ENCODE measurements at regions not wholly inside any gene's neighbourhood (a gene's known extent, or its start where the extent isn't known, plus 50 kb on each side); places are given as distances from the start of the nearest gene placed in this dataset.

DNA sequence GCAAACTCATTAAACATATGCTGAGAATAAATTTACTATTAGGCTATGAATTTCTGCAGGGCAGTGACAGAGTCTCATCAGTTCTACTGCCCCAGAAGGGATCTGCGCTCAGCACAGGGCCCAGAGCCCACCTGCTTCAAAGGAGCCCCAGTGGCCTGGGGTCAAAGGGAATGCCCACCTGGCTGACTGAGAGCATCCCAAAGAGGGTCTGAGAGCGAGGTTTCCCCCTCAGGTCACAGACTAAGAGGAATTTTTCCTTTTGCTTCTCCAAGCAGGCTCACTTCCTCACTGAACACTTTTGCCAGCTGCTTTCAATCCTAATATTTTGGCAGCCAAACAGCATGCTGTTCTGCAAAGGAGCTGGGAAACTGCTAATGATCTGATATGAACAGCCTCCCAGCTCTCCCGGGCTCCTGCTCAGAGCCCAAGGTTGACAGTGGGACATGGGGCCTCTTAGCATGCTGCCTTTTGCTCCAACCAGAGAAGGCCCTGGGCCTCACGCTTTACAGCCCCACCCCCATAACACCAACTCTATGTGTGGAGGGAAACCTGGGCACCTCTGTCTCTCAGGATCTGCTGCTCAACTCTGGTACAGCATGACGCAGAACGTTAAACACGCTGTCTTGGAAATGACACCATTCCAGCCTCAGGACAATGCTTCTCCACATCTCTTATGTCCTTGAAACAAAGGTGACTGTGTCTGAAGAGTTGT, 70.7 kb upstream of the SYT6 start:
- DNase-seq (ENCODE audit: low spot score), result no peak

GRCh38 chr1:114222920-114223319, 69.3 kb upstream of the SYT6 start:
- no peak for DNase-seq (ENCODE audit: low spot score)

DNA sequence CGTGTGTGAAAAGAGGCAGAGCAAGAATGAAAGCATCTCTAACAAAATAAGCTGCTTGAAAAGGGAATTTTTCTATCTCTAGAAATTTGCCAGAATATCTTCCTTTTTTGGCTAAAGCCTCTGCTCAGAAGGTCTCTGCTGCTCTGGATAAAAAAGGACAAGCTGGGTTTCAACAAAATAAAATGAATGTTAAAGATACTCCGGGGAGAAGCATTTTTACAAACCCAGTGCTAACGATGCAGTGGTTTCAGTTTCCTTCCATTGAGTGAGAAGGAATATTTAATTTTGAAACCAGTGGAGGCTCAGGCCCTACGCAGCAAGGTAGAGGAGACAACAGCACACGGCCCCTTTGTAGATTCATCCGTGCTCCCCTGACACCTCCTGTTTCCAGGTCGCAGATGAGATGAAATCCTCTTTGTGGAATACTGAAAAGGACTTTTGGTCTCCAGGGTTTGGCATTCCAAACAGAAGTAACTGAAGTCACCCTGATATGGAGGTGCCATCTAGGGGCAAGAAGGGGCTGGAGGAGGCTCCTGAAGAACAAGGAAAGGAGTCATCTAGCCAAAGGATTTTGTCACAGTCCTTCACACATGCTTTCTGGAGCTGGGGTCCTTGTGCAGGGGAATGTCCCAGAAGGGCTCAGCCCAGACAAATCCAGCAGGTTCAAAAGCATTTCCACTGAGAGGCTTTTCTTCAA, 65.7 kb upstream of the SYT6 start:
- no peak for DNase-seq (ENCODE audit: low spot score)

GRCh38 chr1:114218361-114219171, 64.9 kb upstream of the SYT6 start:
- no peak for DNase-seq (ENCODE audit: low spot score)

GRCh38 chr1:114216431-114217173, 62.9 kb upstream of the SYT6 start:
- no peak for DNase-seq (ENCODE audit: low spot score)

GRCh38 chr1:114215436-114215835, 61.8 kb upstream of the SYT6 start:
- DNase-seq (ENCODE audit: low spot score), result no peak

- DNase-seq (ENCODE audit: low spot score), result no peak
Measured at GRCh38 chr1:114214016-114214415, 60.3 kb upstream of the SYT6 start.

DNA sequence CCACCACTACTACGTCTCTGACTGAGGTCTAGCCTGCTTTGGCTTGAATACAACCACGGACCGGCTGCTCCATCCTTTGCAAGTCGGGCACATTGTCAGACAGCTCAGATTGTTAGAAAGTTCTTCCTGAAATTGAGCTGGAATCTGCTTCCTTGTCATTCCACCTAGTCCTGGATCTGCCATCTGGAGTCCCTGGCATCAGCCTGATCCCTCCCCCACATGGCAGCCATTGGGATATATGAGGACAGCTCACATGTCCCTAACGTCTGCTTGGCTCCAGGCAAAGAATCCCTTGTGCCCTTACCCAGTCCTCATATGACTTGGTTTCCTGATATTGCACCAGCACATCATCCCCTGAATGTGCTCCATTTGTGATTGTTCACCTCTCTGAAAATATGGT, 56.3 kb upstream of the SYT6 start:
- no peak for DNase-seq (ENCODE audit: low spot score)

- DNase-seq (ENCODE audit: low spot score), result no peak
Measured at GRCh38 chr1:114208714-114209113, 55.0 kb upstream of the SYT6 start.

DNA sequence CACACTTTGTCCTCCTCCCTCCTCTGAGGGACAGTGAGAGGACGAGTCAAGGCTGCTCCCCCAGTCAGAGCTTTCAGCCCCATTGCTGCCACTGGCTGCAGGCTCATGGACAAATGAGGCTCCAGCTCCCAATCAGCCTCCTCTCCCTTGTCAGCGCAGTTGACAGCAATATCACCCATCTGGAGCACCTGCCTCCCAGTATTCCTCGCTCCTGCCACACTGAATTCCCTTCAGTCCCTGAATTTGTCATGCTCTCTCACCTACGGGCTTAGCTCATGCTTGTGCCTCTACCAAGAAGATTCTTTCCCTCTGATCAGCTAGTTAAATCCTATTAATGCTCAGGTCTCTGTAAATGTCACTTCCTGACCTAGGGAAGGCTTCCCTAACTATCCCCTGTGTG, 54.4 kb upstream of the SYT6 start:
- no peak for DNase-seq (ENCODE audit: low spot score)

DNA sequence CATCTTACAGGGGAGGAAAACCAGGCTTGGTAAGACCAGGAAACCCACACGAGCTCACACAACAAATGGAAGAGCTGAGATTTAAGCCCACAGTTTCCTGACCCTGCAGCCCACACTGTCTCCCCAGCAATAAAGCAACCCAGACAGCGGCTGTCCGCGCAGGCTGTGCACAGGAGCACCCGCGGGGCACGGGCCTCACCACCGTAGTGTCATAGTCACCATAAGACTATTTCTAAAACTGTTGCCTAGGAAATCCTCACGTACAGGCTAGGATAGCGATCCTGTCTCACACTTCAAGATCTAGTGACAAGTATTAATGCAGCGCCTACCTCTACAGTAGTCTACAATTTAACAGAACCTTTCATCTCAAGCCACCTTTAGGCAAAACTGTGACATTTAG, 54.0 kb upstream of the SYT6 start:
- DNase-seq (ENCODE audit: low spot score), result no peak

DNA sequence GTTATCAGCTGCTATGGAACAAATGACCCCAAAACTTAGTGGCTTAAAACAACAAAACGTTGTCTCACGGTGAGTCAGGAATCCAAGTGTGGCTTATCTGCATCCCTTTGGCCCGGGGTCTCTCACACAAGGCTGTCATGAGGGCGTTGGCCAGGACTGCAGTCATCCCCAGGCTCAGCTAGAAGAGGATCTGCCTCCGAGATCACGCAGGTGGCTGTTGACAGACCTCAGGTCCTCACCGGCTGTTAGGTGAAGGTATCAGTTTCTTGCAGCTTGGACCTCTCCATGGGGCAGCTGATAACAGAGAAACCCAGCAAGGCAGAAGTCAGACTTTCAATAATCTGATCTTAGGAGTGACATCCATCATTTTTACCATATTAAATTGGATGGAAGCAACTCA, 52.7 kb upstream of the SYT6 start:
- no peak for DNase-seq (ENCODE audit: low spot score)

- no peak for DNase-seq (ENCODE audit: low spot score)
Measured at GRCh38 chr1:114203595-114204128, 50.0 kb upstream of the SYT6 start.

Data from hematopoietic multipotent progenitor cell treated with erythropoietin and hydrocortisone succinate and interleukin-3 and kit ligand, for 15 days (in vitro differentiated cells).